HCT116 (cell line): ENCODE measurements at regions not wholly inside any gene's neighbourhood (a gene's known extent, or its start where the extent isn't known, plus 50 kb on each side); places are given as distances from the start of the nearest gene placed in this dataset.

Source experiments
- ATAC-seq: fragments of 200-7000 bp; cut with Tn5 transposase; 2 replicates; pipeline ENCODE4 v1.9.1; 2020; ENCODE audit warnings: mild to moderate bottlenecking, moderate library complexity
- BruUV-seq: library from RNA; stranded (reverse); fragments of 400-500 nt; replicated peaks from 2 replicates; lab custom pipeline; 2021; lab: Mats Ljungman, UMichigan
- CTCF ChIA-PET: fragments of 300-600 bp; sonication (Branson Sonifier 250); formaldehyde crosslinking; loops from one replicate; lab custom pipeline; 2021; ENCODE audit warnings: antibody characterized with exemption; lab: Charles Lee
- POLR2A ChIA-PET: fragments of 300-600, 350-600 bp; sonication (Branson Sonifier 250); formaldehyde crosslinking; loops from one replicate; lab custom pipeline; 2021; ENCODE audit warnings: antibody characterized with exemption; lab: Charles Lee
- RAD21 ChIA-PET, 2 experiments: fragments of 300-600 bp; sonication (Branson Sonifier 250); formaldehyde crosslinking; loops; one replicate each; lab custom pipeline; 2023; ENCODE audit warnings: low total read pairs in 2 of 2; ENCODE audit not compliant: uncharacterized antibody in 2 of 2, unreplicated experiment in 2 of 2, low non-redundant PET in 1 of 2; lab: Charles Lee
- DNase-seq: peaks from one replicate; pipeline ENCODE4 v3.0.0-alpha.2; 2010; ENCODE audit warnings: low read depth, low spot score
- H2AFZ ChIP-seq: fragments of 200-600 bp; shearing (Covaris generic), sonication (generic); 2 replicates; pipeline ENCODE4 v1.6.1; 2017; ENCODE audit warnings: low read depth, mixed run types, mixed read lengths, antibody characterized with exemption, low read length; ENCODE audit not compliant: poor library complexity, severe bottlenecking
- H3K27ac ChIP-seq: 2 replicates; pipeline ENCODE4 v1.5.1; 2012; ENCODE audit warnings: low read depth, low read length
- H3K27me3 ChIP-seq: fragments of 200-600 bp; sonication (generic); 2 replicates; pipeline ENCODE4 v1.6.1; 2016; ENCODE audit warnings: mixed run types, low read length, mixed read lengths; ENCODE audit not compliant: insufficient read depth
- H3K36me3 ChIP-seq, 2 experiments: fragments of 200-500 bp in 1 of 2; fragments of 200-600 bp in 1 of 2; sonication (Bioruptor generic) in 1 of 2; sonication (generic) in 1 of 2; 2 replicates each; pipeline versions ENCODE4 v1.5.1 to v1.6.1; 2014 to 2016; ENCODE audit warnings: low read length in 2 of 2, inconsistent platforms in 1 of 2, mixed read lengths in 1 of 2, mixed run types in 1 of 2; ENCODE audit not compliant: insufficient read depth in 2 of 2, control insufficient read depth in 1 of 2
- H3K4me1 ChIP-seq, 2 experiments: fragments of 200-600 bp in 1 of 2; sonication (generic) in 1 of 2; 2 replicates each; pipeline versions ENCODE4 v1.5.1 to v1.6.1; 2012 to 2017; ENCODE audit warnings: low read length in 2 of 2, inconsistent platforms in 1 of 2, mild to moderate bottlenecking in 1 of 2, mixed read lengths in 1 of 2, mixed run types in 1 of 2, moderate library complexity in 1 of 2; ENCODE audit not compliant: insufficient read depth in 2 of 2, control insufficient read depth in 1 of 2
- H3K4me2 ChIP-seq: fragments of 200-600 bp; sonication (generic); 2 replicates; pipeline ENCODE4 v1.6.1; 2017; ENCODE audit warnings: mixed run types, low read length, mixed read lengths
- H3K4me3 ChIP-seq, 2 experiments: fragments of 200-600 bp in 1 of 2; sonication (generic) in 1 of 2; replicated peaks in 1 of 2; 2 replicates each; pipeline ENCODE4 v1.5.1; 2011 to 2016; ENCODE audit warnings: low read length in 2 of 2, control low read depth in 1 of 2, low read depth in 1 of 2, mild to moderate bottlenecking in 1 of 2, mixed read lengths in 1 of 2, mixed run types in 1 of 2
- H3K79me2 ChIP-seq: fragments of 200-600 bp; sonication (generic); 2 replicates; pipeline ENCODE4 v1.6.1; 2017; ENCODE audit warnings: mild to moderate bottlenecking, mixed run types, low read length, moderate library complexity, mixed read lengths; ENCODE audit not compliant: insufficient read depth
- H3K9ac ChIP-seq: fragments of 200-600 bp; sonication (generic); 2 replicates; pipeline ENCODE4 v1.6.1; 2016; ENCODE audit warnings: low read length, mixed read lengths
- H3K9me2 ChIP-seq: fragments of 200-600 bp; sonication (generic), shearing (Covaris generic); 2 replicates; pipeline ENCODE4 v1.6.1; 2017; ENCODE audit warnings: mixed run types, mild to moderate bottlenecking, moderate library complexity; ENCODE audit not compliant: insufficient read depth
- H3K9me3 ChIP-seq, 2 experiments: fragments of 200-500 bp in 1 of 2; fragments of 200-600 bp in 1 of 2; sonication (Bioruptor generic) in 1 of 2; sonication (generic) in 1 of 2; 2 replicates each; pipeline ENCODE4 v1.6.1; 2014 to 2017; ENCODE audit warnings: low read length in 2 of 2, mixed read lengths in 2 of 2, inconsistent platforms in 1 of 2, low read depth in 1 of 2, mild to moderate bottlenecking in 1 of 2, mixed run types in 1 of 2, moderate library complexity in 1 of 2; ENCODE audit not compliant: control insufficient read depth in 1 of 2, insufficient read depth in 1 of 2
- H4K20me1 ChIP-seq: fragments of 200-600 bp; sonication (generic), shearing (Covaris generic); 2 replicates; pipeline ENCODE4 v1.6.1; 2017; ENCODE audit warnings: mixed run types, mild to moderate bottlenecking, moderate library complexity; ENCODE audit not compliant: insufficient read depth
- CBX3 ChIP-seq: IDR thresholded peaks from 2 replicates; pipeline ENCODE4 v1.6.1; 2012; ENCODE audit warnings: low read depth
- CEBPB ChIP-seq: IDR thresholded peaks from 2 replicates; pipeline ENCODE4 v1.6.1; 2012; ENCODE audit warnings: low read depth
- CTCF ChIP-seq, 3 experiments: fragments of 200-600 bp in 1 of 3; sonication (generic) in 1 of 3; IDR thresholded peaks in 2 of 3; conservative IDR thresholded peaks in 1 of 3; 2 replicates each; pipeline ENCODE4 v1.5.1; 2012 to 2017; ENCODE audit warnings: low read depth in 2 of 3, low read length in 2 of 3, antibody characterized with exemption in 1 of 3, borderline replicate concordance in 1 of 3, control low read depth in 1 of 3, mild to moderate bottlenecking in 1 of 3, mixed read lengths in 1 of 3, mixed run types in 1 of 3, moderate library complexity in 1 of 3; ENCODE audit not compliant: insufficient read depth in 1 of 3
- ELF1 ChIP-seq: IDR thresholded peaks from 2 replicates; pipeline ENCODE4 v1.6.1; 2012; ENCODE audit warnings: low read depth, borderline replicate concordance
- EZH2 ChIP-seq: fragments of 200-600 bp; sonication (generic); IDR thresholded peaks from 2 replicates; pipeline ENCODE4 v1.6.1; 2017; ENCODE audit warnings: antibody characterized with exemption, mixed run types
- FOSL1 ChIP-seq: IDR thresholded peaks from 2 replicates; pipeline ENCODE4 v1.6.1; 2012; ENCODE audit warnings: low read depth
- JUND ChIP-seq: IDR thresholded peaks from 2 replicates; pipeline ENCODE4 v1.6.1; 2012
- POLR2AphosphoS5 ChIP-seq: IDR thresholded peaks from 2 replicates; pipeline ENCODE4 v1.6.1; 2011; ENCODE audit warnings: mild to moderate bottlenecking, low read depth, low read length, moderate library complexity
- SP1 ChIP-seq: IDR thresholded peaks from 2 replicates; pipeline ENCODE4 v1.6.1; 2012; ENCODE audit warnings: low read depth
- intact Hi-C: fragments of 100-400 bp; cut with micrococcal nuclease; formaldehyde crosslinking; loops from 2 replicates; pipeline ENCODE4 v1.10.0; 2022

GRCh38 chr1:177741476-177741875, 228.4 kb downstream of the SEC16B start (continued):
- no peak for TF ChIP-seq CTCF (IDR thresholded peaks at IDR 0.05 in 2 of 3, conservative IDR thresholded peaks at IDR 0.05 in 1 of 3; ENCODE audit: borderline replicate concordance in 1 of 3, insufficient read depth in 1 of 3, low read depth in 2 of 3, low read length in 2 of 3)
- TF ChIP-seq POLR2AphosphoS5 = no peak
- no peak for TF ChIP-seq ELF1
- TF ChIP-seq CEBPB = no peak
- no peak for TF ChIP-seq SP1
- no peak for TF ChIP-seq JUND

GRCh38 chr1:177739780-177740179, 230.1 kb downstream of the SEC16B start:
- ChIA-PET CTCF (no interaction called here), POLR2A (no interaction called here), RAD21 (no interaction called here)
- Histone ChIP-seq H3K27ac (no peak overlapping the region), H3K36me3 (no peaks in the 10 kb centered on the region), H3K4me1 (no peaks in the 10 kb centered on the region), H4K20me1 (no peaks in the 10 kb centered on the region), H3K27me3 (peaks cover 13% of the 10 kb centered on the region; the same call in 1 of the 2 replicates), H3K9me3 (no peaks in the 10 kb centered on the region), H3K9ac (no peak overlapping the region), H3K9me2 (no peaks in the 10 kb centered on the region), H3K79me2 (no peaks in the 10 kb centered on the region), H3K4me2 (no peak overlapping the region), H2AFZ (no peak overlapping the region), H3K4me3 (no peak overlapping the region)
- DNase-seq = no peak
- intact Hi-C loops = no loop called here
- no TSS peak for BruUV-seq
- no peak for ATAC-seq
- TF ChIP-seq CEBPB (no peak), EZH2 (no peak), SP1 (no peak), CBX3 (no peak), FOSL1 (no peak), ELF1 (no peak)
- TF ChIP-seq, all 23 proteins: peak for 0
